VCaP (cell line): ENCODE measurements at regions not wholly inside any gene's neighbourhood (a gene's known extent, or its start where the extent isn't known, plus 50 kb on each side); places are given as distances from the start of the nearest gene placed in this dataset.

ENCODE experiments used
- H3K27ac ChIP-seq: fragments of 450-650 bp; 2 replicates; pipeline ENCODE4 v1.5.1; 2017
- TF ChIP-seq, protein P1 (sequence below): fragments of 450-650 bp; conservative IDR thresholded peaks from 2 replicates; pipeline ENCODE4 v1.5.1; 2017; ENCODE audit warnings: mild to moderate bottlenecking, moderate library complexity

DNA sequence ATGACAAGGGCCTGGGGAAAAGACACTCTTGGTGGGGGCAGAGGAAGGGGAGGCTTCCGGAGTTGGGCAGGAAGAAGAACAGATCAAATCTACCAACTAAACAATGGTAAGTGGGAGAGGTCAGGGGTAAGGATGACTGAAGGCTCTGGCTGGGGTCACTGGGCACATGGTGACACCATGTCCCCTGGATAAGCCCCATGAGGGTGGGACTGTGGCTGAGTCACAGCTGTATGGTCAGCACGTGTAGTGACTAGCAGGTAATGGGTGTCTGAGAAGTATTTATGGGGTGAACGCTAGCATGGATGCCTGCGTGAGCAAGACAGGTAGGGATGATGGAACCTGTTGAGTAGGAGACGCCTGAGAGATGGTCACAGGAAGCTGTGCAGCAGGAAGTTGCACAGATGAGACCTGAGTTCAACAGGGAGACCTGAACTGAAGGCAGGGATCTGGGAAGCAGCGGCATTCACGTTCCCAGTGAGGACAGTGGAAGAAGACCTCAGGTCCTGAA is 64.5 kb upstream of the SNX9 start:
- TF ChIP-seq, protein P1, sequence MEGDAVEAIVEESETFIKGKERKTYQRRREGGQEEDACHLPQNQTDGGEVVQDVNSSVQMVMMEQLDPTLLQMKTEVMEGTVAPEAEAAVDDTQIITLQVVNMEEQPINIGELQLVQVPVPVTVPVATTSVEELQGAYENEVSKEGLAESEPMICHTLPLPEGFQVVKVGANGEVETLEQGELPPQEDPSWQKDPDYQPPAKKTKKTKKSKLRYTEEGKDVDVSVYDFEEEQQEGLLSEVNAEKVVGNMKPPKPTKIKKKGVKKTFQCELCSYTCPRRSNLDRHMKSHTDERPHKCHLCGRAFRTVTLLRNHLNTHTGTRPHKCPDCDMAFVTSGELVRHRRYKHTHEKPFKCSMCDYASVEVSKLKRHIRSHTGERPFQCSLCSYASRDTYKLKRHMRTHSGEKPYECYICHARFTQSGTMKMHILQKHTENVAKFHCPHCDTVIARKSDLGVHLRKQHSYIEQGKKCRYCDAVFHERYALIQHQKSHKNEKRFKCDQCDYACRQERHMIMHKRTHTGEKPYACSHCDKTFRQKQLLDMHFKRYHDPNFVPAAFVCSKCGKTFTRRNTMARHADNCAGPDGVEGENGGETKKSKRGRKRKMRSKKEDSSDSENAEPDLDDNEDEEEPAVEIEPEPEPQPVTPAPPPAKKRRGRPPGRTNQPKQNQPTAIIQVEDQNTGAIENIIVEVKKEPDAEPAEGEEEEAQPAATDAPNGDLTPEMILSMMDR, result no peak

DNA sequence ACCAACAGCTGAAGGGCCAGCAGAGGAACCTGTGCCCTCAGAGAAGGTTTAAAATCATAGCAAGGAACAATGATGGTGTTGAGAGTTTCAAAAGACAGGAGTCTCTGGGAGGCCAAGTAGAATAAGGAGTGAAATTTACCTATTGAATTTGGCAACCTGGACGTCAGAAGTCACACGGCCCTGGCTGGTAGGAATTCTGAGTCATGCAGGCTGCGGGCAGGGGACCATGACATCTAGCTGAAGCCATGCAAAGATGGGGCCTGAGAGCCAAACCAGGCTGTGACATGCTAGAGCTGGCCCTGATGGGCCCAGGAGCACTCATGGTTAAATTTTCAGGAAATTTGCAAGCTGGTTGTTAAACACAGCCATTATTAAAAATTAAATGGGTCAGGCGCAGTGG is 64.0 kb upstream of the SNX9 start:
- TF ChIP-seq, protein P1, result no peak
- H3K27ac ChIP-seq, result no peak overlapping the region

More for the DNA sequence above, 64.5 kb upstream of the SNX9 start:
- no peak overlapping the region for H3K27ac ChIP-seq

DNA sequence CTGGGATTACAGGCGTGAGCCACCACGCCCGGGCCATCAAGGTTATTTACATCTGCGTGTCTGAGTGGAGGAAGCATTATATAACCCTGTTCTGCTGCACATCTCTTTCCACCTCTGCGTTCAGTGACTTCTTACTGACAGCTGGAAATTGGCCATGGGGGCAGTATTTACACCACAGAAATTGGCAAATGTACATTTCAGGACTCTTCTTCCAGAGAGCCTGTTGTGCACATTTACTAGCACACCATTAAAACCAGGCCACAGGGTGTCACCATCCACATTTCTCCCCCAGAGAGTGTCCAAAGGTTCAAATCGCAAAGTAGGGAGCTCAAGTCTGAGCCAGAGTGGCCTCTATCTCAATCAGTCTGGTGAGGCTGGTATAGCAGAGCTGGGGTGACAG is 62.9 kb upstream of the SNX9 start:
- no peak overlapping the region for H3K27ac ChIP-seq
- TF ChIP-seq, protein P1, result no peak

DNA sequence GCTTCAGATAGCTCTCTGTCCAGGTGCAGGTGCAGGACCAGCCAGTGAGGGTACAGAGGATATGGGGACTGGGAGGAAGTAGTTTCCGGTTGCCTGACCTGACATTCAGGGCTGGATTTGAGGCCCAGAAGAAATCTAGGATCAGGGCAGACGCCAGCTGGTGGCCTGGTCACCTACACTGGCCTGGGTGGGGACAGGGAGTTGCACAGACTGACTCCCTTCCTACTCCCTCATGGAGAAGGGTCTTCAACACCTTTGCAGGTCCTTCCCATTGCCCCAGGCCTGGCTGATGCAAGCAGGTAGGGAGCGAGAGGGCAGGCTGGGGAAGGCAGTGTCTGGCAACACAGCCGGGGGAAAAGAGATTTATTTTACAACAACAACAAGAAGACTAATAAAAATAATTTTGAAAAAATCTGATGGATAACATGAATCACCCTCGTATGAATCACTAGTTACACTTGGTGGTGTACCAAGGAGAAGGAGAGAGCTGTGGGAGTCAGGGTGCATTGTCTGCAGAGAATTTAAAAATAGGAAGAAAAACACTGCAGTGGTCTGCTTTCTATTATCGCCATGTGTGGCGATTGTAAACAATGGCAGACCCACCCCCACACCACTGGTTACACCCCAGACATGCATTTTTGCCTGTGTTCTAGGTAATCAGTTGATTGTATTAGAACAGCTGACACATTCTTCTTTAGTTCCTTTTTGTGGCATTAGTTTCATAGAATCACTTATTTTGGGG is 62.3 kb upstream of the SNX9 start:
- H3K27ac ChIP-seq, result no peak overlapping the region

DNA sequence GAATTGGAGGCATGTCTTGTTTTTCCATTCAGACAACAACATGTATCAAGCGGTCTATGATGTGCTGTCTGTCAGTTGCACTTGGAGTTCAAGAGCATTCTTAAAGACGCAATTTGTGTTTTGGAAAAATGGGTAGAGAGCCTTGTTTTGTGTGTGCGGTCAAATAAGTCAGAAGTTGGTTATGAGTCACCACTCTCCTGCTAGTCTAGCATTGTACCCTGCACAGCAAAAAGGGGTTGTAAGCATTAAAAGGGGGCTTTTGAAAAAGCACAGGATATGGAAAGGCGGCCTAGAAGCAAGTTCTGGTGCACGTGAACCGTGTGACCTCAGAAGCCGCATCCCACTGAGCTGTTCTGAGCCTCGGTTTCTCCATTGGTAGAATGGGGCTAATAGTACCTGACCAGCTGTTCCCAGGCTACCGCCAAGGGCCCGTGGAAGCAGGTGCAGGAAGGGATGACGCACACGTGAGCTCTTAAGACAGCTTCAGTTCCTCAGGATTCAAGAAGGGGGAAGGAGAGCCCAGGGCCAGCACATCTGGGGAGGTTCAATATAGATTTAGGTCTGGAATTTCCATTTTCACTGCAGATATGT is 61.6 kb upstream of the SNX9 start:
- TF ChIP-seq, protein P1, result no peak
- H3K27ac ChIP-seq, result no peak overlapping the region

More for the DNA sequence above, 62.3 kb upstream of the SNX9 start:
- TF ChIP-seq, protein P1, result no peak

DNA sequence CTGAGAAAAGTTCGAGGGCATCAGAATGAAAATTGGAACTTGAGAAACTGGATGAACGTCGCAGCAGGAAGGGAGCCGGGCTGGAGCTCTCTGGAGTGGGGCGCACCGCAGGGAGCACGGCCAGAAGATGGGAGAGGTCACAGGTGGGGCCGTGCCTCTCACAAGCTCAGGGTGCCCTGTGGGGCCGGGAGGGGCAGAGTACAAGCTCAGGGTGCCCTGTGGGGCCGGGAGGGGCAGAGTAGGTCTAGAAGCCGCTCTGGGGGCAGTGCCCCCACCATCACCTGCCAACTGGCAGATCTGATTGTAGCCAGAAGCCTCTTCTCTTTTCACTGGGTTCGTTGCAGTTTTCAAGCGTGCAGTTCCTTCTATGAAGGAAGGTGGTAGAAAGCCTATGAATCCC is 61.1 kb upstream of the SNX9 start:
- TF ChIP-seq, protein P1, result no peak
- no peak overlapping the region for H3K27ac ChIP-seq

DNA sequence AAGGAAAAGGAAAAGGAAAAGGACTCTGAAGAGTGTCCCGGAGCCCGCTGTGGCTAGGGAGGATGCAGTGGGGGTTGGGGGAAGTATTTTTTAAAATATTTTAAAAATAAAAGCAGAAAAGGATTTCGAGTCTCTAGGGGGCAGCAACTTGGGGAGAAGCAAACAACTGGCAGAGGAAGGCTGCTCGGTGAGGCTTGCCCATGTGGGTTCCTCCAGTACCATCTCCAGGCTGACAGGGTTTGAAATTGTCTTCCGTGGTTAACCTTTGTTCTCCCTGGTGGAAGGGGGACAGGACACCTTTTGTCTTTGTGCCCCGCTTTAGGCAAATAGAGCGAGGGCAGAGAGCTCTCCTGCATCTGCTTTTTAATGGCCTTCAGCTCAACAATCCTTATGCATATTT is 60.4 kb upstream of the SNX9 start:
- H3K27ac ChIP-seq, result no peak overlapping the region

More for the DNA sequence above, 60.4 kb upstream of the SNX9 start:
- TF ChIP-seq, protein P1, result no peak
